Activated T-helper 2 cell treated with anti-CD3 and anti-CD28 coated beads, Interferon-gamma antibody, Interleukin-2, Interleukin-4, amounts not matched to agents 10 μg/mL and 5 μg/mL and 100 μg/mL, durations not matched to agents 14 hours and 24 hours and 36 hours (primary cell): ENCODE measurements at regions not wholly inside any gene's neighbourhood (a gene's known extent, or its start where the extent isn't known, plus 50 kb on each side); places are given as distances from the start of the nearest gene placed in this dataset.

Source experiments
- DNase-seq: peaks from one replicate; pipeline ENCODE4 v3.0.0; 2021; ENCODE audit warnings: low spot score
- H3K27ac Mint-ChIP-seq: one replicate; pipeline ENCODE4 v1.8.0; 2021; ENCODE audit warnings: mixed read lengths
- H3K27me3 Mint-ChIP-seq: one replicate; pipeline ENCODE4 v1.8.0; 2021; ENCODE audit warnings: low read depth, mixed read lengths
- H3K36me3 Mint-ChIP-seq: one replicate; pipeline ENCODE4 v1.8.0; 2021; ENCODE audit warnings: low read depth, mixed read lengths
- H3K4me1 Mint-ChIP-seq: one replicate; pipeline ENCODE4 v1.8.0; 2021; ENCODE audit warnings: low read depth, mixed read lengths
- H3K4me3 Mint-ChIP-seq: one replicate; pipeline ENCODE4 v1.8.0; 2021; ENCODE audit warnings: low read depth, mild to moderate bottlenecking, moderate library complexity, mixed read lengths
- H3K9me3 Mint-ChIP-seq: one replicate; pipeline ENCODE4 v1.8.0; 2021; ENCODE audit warnings: mixed read lengths
- intact Hi-C: fragments of 100-400 bp; cut with micrococcal nuclease; formaldehyde crosslinking; loops from one replicate; pipeline ENCODE4 v1.15.1; 2023

GRCh38 chr11:106466521-106467080, 389.1 kb downstream of the AASDHPPT start:
- H3K9me3 Mint-ChIP-seq: peaks cover 4% of the 10 kb centered on the region
- no peaks in the 10 kb centered on the region for H3K4me1 Mint-ChIP-seq
- H3K27ac Mint-ChIP-seq: no peak overlapping the region
- no peaks in the 10 kb centered on the region for H3K36me3 Mint-ChIP-seq
- intact Hi-C loops: no loop called here
- no peaks in the 10 kb centered on the region for H3K27me3 Mint-ChIP-seq
- DNase-seq: no peak
- no peak overlapping the region for H3K4me3 Mint-ChIP-seq

- Mint-ChIP-seq H3K4me3 (no peak overlapping the region), H3K27ac (no peak overlapping the region), H3K9me3 (peaks cover 4% of the 10 kb centered on the region), H3K27me3 (no peaks in the 10 kb centered on the region), H3K36me3 (no peaks in the 10 kb centered on the region), H3K4me1 (no peaks in the 10 kb centered on the region)
- no peak for DNase-seq
- intact Hi-C loops: no loop called here
Observed at GRCh38 chr11:106467501-106467900, 390.0 kb downstream of the AASDHPPT start.

- Mint-ChIP-seq H3K4me1 (no peaks in the 10 kb centered on the region), H3K4me3 (no peak overlapping the region), H3K9me3 (peaks cover 4% of the 10 kb centered on the region), H3K27ac (no peak overlapping the region), H3K27me3 (no peaks in the 10 kb centered on the region), H3K36me3 (no peaks in the 10 kb centered on the region)
- no peak for DNase-seq
- intact Hi-C loops: no loop called here
Observed at GRCh38 chr11:106468086-106468485, 390.6 kb downstream of the AASDHPPT start.

- H3K36me3 Mint-ChIP-seq: no peaks in the 10 kb centered on the region
- intact Hi-C loops: no loop called here
- H3K4me3 Mint-ChIP-seq: no peak overlapping the region
- DNase-seq: no peak
- no peak overlapping the region for H3K27ac Mint-ChIP-seq
- no peaks in the 10 kb centered on the region for H3K4me1 Mint-ChIP-seq
- peaks cover 4% of the 10 kb centered on the region for H3K9me3 Mint-ChIP-seq
- H3K27me3 Mint-ChIP-seq: no peaks in the 10 kb centered on the region
Observed at GRCh38 chr11:106468531-106468930, 391.1 kb downstream of the AASDHPPT start.

GRCh38 chr11:106470230-106470629, 392.8 kb downstream of the AASDHPPT start:
- intact Hi-C loops: no loop called here
- no peak overlapping the region for H3K27ac Mint-ChIP-seq
- H3K4me3 Mint-ChIP-seq: no peak overlapping the region
- H3K27me3 Mint-ChIP-seq: no peaks in the 10 kb centered on the region
- H3K9me3 Mint-ChIP-seq: peaks cover 4% of the 10 kb centered on the region
- no peak for DNase-seq
- no peaks in the 10 kb centered on the region for H3K4me1 Mint-ChIP-seq
- H3K36me3 Mint-ChIP-seq: no peaks in the 10 kb centered on the region

- peaks cover 4% of the 10 kb centered on the region for H3K9me3 Mint-ChIP-seq
- intact Hi-C loops: no loop called here
- no peak for DNase-seq
- H3K27me3 Mint-ChIP-seq: no peaks in the 10 kb centered on the region
- H3K4me3 Mint-ChIP-seq: no peak overlapping the region
- H3K4me1 Mint-ChIP-seq: no peaks in the 10 kb centered on the region
- no peak overlapping the region for H3K27ac Mint-ChIP-seq
- no peaks in the 10 kb centered on the region for H3K36me3 Mint-ChIP-seq
Observed at GRCh38 chr11:106471276-106471675, 393.8 kb downstream of the AASDHPPT start.

GRCh38 chr11:106473089-106473722, 395.7 kb downstream of the AASDHPPT start:
- Mint-ChIP-seq H3K9me3 (peaks cover 4% of the 10 kb centered on the region), H3K4me1 (no peaks in the 10 kb centered on the region), H3K4me3 (no peak overlapping the region), H3K36me3 (no peaks in the 10 kb centered on the region), H3K27ac (no peak overlapping the region), H3K27me3 (no peaks in the 10 kb centered on the region)
- intact Hi-C loops: no loop called here
- no peak for DNase-seq

GRCh38 chr11:106474274-106474673, 396.8 kb downstream of the AASDHPPT start:
- no peak overlapping the region for H3K27ac Mint-ChIP-seq
- no peaks in the 10 kb centered on the region for H3K27me3 Mint-ChIP-seq
- intact Hi-C loops: no loop called here
- H3K9me3 Mint-ChIP-seq: no peaks in the 10 kb centered on the region
- DNase-seq: no peak
- no peak overlapping the region for H3K4me3 Mint-ChIP-seq
- H3K4me1 Mint-ChIP-seq: no peaks in the 10 kb centered on the region
- H3K36me3 Mint-ChIP-seq: no peaks in the 10 kb centered on the region

- H3K9me3 Mint-ChIP-seq: no peaks in the 10 kb centered on the region
- H3K36me3 Mint-ChIP-seq: no peaks in the 10 kb centered on the region
- H3K4me3 Mint-ChIP-seq: no peak overlapping the region
- no peaks in the 10 kb centered on the region for H3K4me1 Mint-ChIP-seq
- H3K27ac Mint-ChIP-seq: no peak overlapping the region
- intact Hi-C loops: no loop called here
- H3K27me3 Mint-ChIP-seq: no peaks in the 10 kb centered on the region
- no peak for DNase-seq
Observed at GRCh38 chr11:106475181-106475580, 397.7 kb downstream of the AASDHPPT start.

- no peak overlapping the region for H3K27ac Mint-ChIP-seq
- DNase-seq: no peak
- H3K27me3 Mint-ChIP-seq: no peaks in the 10 kb centered on the region
- intact Hi-C loops: no loop called here
- no peak overlapping the region for H3K4me3 Mint-ChIP-seq
- no peaks in the 10 kb centered on the region for H3K9me3 Mint-ChIP-seq
- H3K36me3 Mint-ChIP-seq: no peaks in the 10 kb centered on the region
- no peaks in the 10 kb centered on the region for H3K4me1 Mint-ChIP-seq
Observed at GRCh38 chr11:106477776-106478175, 400.3 kb downstream of the AASDHPPT start.

GRCh38 chr11:106479646-106480045, 402.2 kb downstream of the AASDHPPT start:
- Mint-ChIP-seq H3K4me1 (no peaks in the 10 kb centered on the region), H3K27me3 (no peaks in the 10 kb centered on the region), H3K36me3 (no peaks in the 10 kb centered on the region), H3K9me3 (no peaks in the 10 kb centered on the region), H3K4me3 (no peak overlapping the region), H3K27ac (no peak overlapping the region)
- DNase-seq: no peak
- intact Hi-C loops: no loop called here

GRCh38 chr11:106480581-106481190, 403.2 kb downstream of the AASDHPPT start:
- Mint-ChIP-seq H3K9me3 (no peaks in the 10 kb centered on the region), H3K27ac (no peak overlapping the region), H3K27me3 (no peaks in the 10 kb centered on the region), H3K4me3 (no peak overlapping the region), H3K36me3 (no peaks in the 10 kb centered on the region), H3K4me1 (no peaks in the 10 kb centered on the region)
- intact Hi-C loops: no loop called here
- DNase-seq: no peak

GRCh38 chr11:106482917-106483785, 405.7 kb downstream of the AASDHPPT start:
- Mint-ChIP-seq H3K9me3 (no peaks in the 10 kb centered on the region), H3K27me3 (no peaks in the 10 kb centered on the region), H3K27ac (no peak overlapping the region), H3K4me1 (no peaks in the 10 kb centered on the region), H3K36me3 (no peaks in the 10 kb centered on the region), H3K4me3 (no peak overlapping the region)
- intact Hi-C loops: no loop called here
- DNase-seq: no peak
